GM13976 (cell line): ENCODE measurements at regions not wholly inside any gene's neighbourhood (a gene's known extent, or its start where the extent isn't known, plus 50 kb on each side); places are given as distances from the start of the nearest gene placed in this dataset.

Source experiments
- DNase-seq: peaks from one replicate; pipeline ENCODE4 v3.0.0; 2012; ENCODE audit warnings: low spot score
- in situ Hi-C: fragments of 300-500 bp; cut with MboI; formaldehyde crosslinking; loops from one replicate; pipeline ENCODE4 v1.12.0; 2022; ENCODE audit warnings: low sequenced_read_pairs, mixed read lengths, inconsistent platforms; ENCODE audit not compliant: unreplicated experiment
- TF ChIP-seq, protein P1 (sequence below): IDR thresholded peaks from 2 replicates; pipeline ENCODE4 v1.5.1; 2012; ENCODE audit warnings: borderline replicate concordance, mild to moderate bottlenecking; ENCODE audit not compliant: insufficient read depth; ENCODE audit errors: extremely low read depth, missing control alignments, control extremely low read depth

DNA sequence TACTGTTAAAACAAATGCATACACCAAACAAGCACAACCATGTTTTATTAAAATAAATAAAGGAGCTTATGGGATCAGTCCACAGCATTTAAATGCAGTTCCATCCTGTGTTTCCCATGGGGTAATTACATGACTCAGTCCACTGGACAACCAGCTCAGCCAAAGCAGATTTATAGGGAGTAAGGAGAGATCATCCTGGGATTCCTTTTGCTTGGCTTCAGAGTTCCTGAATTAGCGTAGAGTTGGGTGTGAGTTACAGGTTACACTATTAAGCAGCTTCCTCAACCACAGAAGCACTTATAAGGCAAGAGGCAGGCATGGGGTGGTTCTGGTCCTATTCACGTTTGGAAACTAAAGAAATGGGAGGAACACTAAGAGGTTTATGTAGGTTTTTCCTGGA lies 381.1 kb upstream of the ACTBL2 start:
- no peak for DNase-seq
- TF ChIP-seq, protein P1, sequence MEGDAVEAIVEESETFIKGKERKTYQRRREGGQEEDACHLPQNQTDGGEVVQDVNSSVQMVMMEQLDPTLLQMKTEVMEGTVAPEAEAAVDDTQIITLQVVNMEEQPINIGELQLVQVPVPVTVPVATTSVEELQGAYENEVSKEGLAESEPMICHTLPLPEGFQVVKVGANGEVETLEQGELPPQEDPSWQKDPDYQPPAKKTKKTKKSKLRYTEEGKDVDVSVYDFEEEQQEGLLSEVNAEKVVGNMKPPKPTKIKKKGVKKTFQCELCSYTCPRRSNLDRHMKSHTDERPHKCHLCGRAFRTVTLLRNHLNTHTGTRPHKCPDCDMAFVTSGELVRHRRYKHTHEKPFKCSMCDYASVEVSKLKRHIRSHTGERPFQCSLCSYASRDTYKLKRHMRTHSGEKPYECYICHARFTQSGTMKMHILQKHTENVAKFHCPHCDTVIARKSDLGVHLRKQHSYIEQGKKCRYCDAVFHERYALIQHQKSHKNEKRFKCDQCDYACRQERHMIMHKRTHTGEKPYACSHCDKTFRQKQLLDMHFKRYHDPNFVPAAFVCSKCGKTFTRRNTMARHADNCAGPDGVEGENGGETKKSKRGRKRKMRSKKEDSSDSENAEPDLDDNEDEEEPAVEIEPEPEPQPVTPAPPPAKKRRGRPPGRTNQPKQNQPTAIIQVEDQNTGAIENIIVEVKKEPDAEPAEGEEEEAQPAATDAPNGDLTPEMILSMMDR: no peak
- in situ Hi-C loops: no loop called here

DNA sequence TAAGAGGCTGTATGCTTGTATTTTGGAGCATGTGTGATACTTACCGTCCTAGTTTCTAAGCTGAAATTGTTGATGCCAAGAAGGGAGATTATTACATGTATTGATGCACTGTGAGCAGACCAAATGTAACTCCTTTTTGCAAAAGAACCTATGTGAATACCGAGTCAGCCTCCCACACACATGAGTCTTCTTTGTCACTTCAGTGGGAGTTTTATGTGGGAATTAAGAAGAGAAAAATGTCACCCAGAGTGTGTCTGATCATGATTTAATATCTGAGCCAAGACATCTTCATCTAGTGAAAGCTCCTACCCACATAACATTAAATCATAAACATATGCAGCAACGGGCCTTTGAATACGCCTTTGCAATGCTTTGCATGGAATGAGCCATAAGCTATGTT lies 380.3 kb upstream of the ACTBL2 start:
- TF ChIP-seq, protein P1: no peak
- in situ Hi-C loops: no loop called here

DNA sequence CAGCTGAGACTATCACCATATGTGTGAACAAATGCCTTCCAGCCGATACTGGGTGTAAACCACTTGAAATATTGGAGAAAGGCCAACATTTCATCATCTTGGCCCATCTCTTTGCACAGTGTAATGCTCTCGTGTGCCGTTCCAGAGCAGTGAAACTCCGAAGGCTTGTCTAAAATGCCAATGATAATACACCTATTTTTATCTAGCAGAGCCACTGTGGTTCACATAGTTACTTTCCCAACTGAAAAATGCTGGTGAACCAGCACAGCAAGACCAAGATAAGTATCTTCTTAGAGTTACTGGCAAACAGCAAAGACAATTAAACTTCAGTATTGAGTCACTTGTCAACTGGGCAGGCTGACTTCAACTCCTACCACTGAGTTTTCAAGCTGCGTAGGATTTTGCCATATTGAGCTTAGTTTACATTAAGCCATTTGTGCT lies 379.9 kb upstream of the ACTBL2 start:
- TF ChIP-seq, protein P1: no peak
- no peak for DNase-seq
- in situ Hi-C loops: no loop called here

More for the DNA sequence above, 380.3 kb upstream of the ACTBL2 start:
- no peak for DNase-seq

DNA sequence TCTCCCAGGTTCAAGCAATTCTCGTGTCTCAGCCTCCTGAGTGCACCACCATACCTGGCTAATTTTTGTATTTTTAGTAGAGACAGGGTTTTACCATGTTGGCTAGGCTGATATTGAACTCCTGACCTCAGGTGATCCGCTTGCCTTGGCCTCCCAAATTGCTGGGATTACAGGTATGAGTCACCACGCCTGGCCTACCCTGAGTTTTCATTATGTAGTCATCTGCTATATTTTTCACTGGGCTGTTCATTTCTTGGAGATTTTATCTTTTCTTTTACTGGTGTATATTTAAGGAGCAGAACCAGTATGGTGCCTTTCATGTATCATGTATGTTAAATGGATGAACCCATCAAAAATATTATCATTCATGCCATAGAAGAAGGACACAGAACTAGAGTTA lies 377.0 kb upstream of the ACTBL2 start:
- in situ Hi-C loops: no loop called here
- no peak for DNase-seq

DNA sequence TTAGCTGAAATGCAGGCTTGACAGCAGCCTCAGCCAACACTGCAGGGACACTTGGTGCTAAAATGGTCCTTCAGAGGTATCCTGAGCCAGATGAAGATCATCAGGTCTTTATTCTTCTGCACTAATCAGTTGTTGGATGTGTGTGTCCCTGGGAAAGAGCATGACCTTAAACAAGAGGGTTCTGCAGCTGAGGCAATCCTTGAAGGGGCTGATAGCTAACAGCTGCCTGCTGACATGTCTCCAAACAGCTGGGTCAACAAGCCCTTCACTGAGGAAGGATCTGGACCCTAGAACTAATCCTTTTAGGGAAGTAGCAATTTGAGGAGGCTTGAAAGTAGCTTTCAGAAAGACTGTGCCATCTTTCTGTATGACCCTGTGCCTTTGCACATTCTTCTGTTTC lies 376.3 kb upstream of the ACTBL2 start:
- in situ Hi-C loops: no loop called here
- TF ChIP-seq, protein P1: no peak
- no peak for DNase-seq

More for the DNA sequence above, 377.0 kb upstream of the ACTBL2 start:
- TF ChIP-seq, protein P1: no peak

DNA sequence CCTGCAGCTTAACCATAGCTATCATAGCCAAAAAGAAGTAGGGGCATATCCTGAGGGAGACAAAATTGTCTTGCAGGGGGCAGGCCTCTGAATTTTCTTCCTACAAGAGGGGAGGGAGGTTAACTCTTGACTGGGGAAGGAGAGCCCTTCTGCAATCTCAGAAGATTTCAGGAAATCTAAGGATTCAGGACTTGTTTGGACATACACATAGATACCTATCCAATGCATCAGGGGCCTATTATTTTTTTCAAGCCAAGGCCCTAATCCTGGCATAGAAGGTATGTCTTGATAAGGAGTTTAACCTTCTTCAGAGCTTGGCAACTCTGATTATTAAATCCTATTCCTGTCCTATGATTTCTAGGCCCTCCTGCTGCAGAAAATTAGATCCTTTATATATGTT lies 375.1 kb upstream of the ACTBL2 start:
- in situ Hi-C loops: no loop called here
- no peak for DNase-seq
- TF ChIP-seq, protein P1: no peak

DNA sequence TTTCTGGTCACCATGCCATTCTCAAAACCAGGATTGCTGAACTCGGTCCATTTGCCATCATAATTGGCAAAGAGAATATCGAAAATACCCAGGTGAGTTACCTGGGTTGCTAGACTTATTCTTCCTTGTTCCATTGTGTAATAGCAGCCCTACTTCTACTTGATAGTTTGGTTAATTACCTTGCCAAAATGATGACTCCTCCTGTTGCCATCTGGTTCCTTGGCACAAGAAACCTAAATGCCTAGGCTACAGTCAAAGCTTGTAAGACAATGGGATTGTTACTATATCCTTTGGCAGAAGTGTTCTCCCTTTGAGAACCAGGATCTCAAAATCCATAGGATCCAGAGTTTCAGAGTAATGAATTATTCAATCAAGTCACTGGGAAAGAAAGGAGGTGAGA lies 373.2 kb upstream of the ACTBL2 start:
- DNase-seq: no peak
- TF ChIP-seq, protein P1: no peak
- in situ Hi-C loops: no loop called here
